GM18507 (cell line): ENCODE measurements at regions not wholly inside any gene's neighbourhood (a gene's known extent, or its start where the extent isn't known, plus 50 kb on each side); places are given as distances from the start of the nearest gene placed in this dataset.
"Not testable (repeated sequence)": the region's sequence is repeated elsewhere in the genome, so short reads cannot be mapped to it uniquely, and the experiment has no call there.

Experiments
- DNase-seq: peaks from one replicate; pipeline ENCODE4 v3.0.0; 2011; ENCODE audit warnings: low read depth; ENCODE audit not compliant: insufficient read length; ENCODE audit errors: extremely low spot score
- FAIRE-seq: peaks from 2 replicates; lab custom pipeline; 2011; peaks lifted over from hg19 to GRCh38; lab: Jason Lieb, UNC

- DNase-seq, result no peak
- FAIRE-seq, result no peak
These were observed 1206.0 kb downstream of the OLFM4 start for GRCh38 chr13:54234607-54235006.

- FAIRE-seq, result no peak
These were observed 1213.1 kb downstream of the OLFM4 start for GRCh38 chr13:54241719-54242118.

GRCh38 chr13:54248306-54248705, 1219.7 kb downstream of the OLFM4 start:
- no peak for DNase-seq
- FAIRE-seq, result no peak

More at GRCh38 chr13:54241719-54242118, 1213.1 kb downstream of the OLFM4 start:
- DNase-seq, result no peak

- FAIRE-seq (no peak), DNase-seq (no peak)
These were observed 1233.2 kb downstream of the OLFM4 start for GRCh38 chr13:54261856-54262255.

DNA sequence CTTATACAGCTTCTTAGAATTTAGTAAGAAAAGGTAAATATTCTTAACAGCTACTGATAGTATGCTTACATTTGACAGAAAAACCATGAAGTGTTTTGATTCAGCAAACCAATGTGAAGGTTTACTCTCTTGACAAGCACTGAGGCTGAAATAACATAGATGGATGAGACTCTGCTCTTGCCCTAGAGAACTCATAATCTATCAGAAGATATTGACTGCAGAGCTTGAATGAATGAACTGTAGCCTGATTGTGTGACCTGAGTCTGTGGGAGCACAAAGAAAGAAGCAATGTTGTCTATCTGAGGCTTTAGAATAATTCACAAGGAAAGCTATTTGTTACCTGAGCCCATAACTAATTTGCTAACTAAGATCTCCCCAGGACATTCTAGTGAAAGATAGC, 1235.3 kb downstream of the OLFM4 start:
- FAIRE-seq, result no peak

GRCh38 chr13:54267253-54267668, 1238.6 kb downstream of the OLFM4 start:
- FAIRE-seq, DNase-seq: not testable (repeated sequence)

More for the DNA sequence above, 1235.3 kb downstream of the OLFM4 start:
- no peak for DNase-seq

DNA sequence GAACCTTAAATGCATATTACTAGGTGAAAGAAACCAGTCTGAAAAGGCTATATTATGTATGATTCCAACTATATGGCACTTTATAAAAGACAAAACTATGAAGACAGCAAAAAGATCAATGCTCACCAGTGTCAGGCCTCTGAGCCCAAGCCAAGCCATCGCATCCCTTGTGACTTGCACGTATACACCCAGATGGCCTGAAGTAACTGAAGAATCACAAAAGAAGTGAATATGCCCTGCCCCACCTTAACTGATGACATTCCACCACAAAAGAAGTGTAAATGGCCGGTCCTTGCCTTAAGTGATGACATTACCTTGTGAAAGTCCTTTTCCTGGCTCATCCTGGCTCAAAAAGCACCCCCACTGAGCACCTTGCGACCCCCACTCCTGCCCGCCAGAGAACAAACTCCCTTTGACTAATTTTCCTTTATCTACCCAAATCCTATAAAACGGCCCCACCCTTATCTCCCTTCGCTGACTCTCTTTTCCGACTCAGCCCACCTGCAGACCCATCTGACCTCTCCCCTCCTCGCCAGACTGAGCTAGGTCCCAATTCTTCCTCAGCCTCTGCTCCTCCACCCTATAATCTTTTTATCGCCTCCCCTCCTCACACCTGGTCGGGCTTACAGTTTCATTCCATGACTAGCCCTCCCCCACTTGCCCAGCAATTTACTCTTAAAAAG, 1239.5 kb downstream of the OLFM4 start:
- FAIRE-seq, DNase-seq: not testable (repeated sequence)

GRCh38 chr13:54287062-54287764, 1258.6 kb downstream of the OLFM4 start:
- FAIRE-seq (no peak), DNase-seq (no peak)

- FAIRE-seq (no peak), DNase-seq (no peak)
These were observed 1272.5 kb downstream of the OLFM4 start for GRCh38 chr13:54301085-54301484.

DNA sequence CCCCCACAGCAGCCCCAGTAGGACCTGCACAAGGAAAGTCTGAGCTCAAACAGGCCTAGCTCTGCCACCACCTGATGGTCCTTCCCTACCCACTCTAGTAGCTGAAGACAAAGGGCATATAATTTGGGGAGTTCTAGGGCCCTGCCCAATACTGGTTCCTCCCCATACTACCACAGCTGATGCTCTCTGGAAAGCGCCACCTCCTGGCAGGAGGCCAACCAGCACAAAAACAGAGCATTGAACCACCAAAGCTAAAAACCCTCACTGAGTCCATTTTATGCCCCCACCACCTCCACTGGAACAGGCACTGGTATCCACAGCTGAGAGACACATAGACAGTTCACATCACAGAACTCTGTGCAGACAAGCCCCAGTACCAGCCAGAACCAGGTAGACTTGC, 1276.8 kb downstream of the OLFM4 start:
- DNase-seq (no peak), FAIRE-seq (no peak)

DNA sequence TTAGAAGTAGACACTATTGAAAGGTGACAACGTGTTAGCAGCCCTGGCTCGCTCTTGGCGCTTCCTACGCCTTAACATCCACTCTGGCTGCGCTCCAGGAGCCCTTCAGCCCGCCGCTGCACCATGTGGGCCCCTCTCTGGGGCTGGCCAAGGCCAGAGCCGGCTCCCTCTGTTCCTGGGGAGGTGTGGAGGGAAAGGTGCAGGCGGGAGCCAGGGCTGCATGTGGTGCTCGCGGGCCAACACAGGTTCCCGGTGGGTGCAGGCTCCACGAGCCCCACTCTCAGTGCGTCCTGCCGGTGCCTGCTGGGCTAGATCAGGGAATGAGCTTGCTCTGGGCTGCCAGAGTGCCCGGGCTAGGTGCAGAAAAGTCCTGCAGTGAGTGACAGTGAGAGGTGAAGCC, 1284.3 kb downstream of the OLFM4 start:
- DNase-seq (no peak), FAIRE-seq (no peak)

GRCh38 chr13:54317722-54318121, 1289.1 kb downstream of the OLFM4 start:
- FAIRE-seq (no peak), DNase-seq (no peak)

DNA sequence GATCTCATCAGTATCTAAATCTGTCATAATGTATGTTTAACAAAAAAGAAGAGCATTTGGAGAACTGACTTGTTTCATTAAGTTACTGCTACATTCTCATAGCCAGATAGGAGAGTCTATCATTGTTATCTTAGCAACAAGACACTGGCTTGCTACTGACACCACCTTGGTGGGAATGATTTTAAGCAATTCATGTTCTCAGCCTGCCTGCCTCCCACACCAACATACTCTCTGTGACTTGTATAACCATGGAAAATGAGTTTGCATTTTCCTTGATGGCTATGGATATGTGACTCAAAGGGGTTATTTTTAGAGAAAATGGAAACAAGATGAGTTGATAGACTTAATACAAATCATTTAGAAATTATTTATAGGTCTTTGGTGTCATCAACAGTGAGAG, 1308.9 kb downstream of the OLFM4 start:
- DNase-seq (no peak), FAIRE-seq (no peak)

GRCh38 chr13:54347531-54347930, 1318.9 kb downstream of the OLFM4 start:
- no peak for DNase-seq
- no peak for FAIRE-seq

DNA sequence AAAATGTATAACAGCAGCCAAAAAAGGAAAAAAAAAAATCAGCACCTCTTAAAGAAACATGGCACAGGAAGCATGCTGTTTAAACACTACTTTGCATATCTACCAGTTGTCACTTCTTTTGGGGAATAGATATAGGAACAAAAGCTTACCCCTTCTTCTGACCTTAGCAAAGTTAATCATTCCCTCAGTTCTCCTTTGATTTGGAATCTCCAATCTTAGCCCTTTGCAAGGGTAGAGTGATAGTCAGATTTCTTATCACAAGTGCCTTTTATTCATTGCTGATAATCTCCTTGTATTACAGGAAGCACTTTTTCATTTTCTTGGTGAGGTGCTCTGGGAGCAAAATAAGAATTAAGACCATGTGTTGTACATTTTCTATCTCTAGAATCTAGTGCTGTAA, 1327.6 kb downstream of the OLFM4 start:
- no peak for DNase-seq
- FAIRE-seq, result no peak

DNA sequence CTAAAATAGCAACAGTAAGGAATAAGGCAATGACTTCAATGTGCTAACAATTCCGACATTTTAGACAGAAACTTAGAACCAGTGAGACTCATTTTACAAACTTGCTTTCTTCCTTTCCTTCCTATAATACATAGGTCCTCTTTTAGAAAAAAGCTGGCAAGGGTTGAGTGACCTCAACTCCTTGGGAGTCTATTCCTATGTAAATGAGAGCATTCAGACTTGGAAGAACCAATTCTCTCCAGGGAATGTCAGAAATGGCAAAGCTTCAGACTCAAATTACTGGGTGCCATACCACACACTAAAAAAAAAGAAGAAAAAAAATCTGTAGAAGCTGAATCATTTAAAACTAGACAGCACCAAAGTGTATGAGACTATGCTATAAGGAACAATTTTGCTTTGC, 1328.2 kb downstream of the OLFM4 start:
- DNase-seq (no peak), FAIRE-seq (no peak)

DNA sequence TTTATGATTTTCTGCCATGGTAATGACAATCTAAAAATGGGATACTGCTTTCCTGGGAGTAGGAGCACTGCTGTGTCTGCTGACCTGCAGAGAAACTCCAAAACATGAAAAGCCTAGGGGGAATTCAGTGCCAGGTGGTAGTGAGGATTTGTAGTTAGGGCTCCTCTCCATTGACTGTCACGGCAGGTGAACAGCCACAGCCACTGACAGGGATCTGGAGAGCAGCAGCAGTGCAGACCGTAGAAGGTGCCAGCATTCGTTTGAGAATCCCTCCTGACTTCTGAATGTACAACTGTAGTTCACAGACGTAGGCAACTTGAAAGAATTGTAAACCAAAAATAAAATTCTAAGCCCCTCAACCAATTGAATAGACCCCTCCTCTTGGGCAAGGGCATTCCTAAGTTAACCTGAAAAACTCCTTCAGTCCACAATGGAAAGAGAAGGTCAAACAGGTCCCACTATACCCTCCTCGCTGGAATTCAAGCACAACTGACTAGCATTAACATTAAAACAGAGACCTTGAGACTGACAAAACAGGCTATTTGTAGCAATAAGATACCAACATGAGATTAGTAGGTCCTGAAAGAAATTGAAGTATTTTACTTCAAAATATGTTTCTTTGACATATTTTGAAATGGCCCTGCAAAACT, 1328.8 kb downstream of the OLFM4 start:
- no peak for DNase-seq
- FAIRE-seq, result no peak

DNA sequence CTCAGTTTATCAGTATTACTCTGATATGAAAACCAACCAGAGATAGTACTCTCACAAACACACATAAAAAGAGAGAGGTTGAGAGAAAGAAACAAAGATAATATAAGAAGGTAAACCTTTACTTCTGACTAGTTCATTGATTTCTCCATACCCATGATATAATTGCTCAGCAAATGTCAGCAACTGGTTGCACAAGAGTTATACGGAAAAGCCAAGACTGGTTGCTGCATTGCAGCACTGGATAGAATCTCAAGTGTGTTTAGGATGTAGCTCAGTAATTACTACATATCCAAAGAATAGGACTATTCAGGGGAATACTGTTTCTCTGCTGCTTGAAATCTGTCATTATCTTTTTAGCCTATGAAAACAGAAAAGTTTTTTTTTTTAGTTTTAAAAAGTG, 1332.8 kb downstream of the OLFM4 start:
- DNase-seq (no peak), FAIRE-seq (no peak)

DNA sequence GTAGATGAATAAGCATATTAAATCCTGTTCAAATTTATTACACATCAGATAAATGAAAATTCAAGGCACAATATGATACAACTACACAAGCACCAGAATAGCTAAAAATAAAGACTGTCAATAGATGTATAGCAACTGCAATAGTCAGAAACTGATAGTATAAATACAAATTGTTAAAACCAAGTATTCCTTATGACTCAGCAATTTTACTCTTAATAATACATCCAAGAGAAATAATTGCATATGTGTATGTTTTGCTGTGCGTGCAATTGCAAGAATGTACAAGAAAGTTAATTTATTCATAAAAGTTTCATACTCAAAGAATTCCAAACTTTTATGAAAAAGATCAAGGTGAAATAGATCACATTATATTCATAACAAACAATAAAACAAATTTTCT, 1338.1 kb downstream of the OLFM4 start:
- FAIRE-seq, result no peak

GRCh38 chr13:54367639-54368271, 1339.1 kb downstream of the OLFM4 start:
- FAIRE-seq, result no peak
- no peak for DNase-seq

More for the DNA sequence above, 1338.1 kb downstream of the OLFM4 start:
- no peak for DNase-seq
